ENCODE measurements at regions not wholly inside any gene's neighbourhood (a gene's known extent, or its start where the extent isn't known, plus 50 kb on each side); places are given as distances from the start of the nearest gene placed in this dataset.

GRCh38 chr7:12785473-12785872, 98.0 kb downstream of the ARL4A start:
- no peak for DNase-seq

GRCh38 chr7:12786494-12786893, 99.1 kb downstream of the ARL4A start:
- DNase-seq = no peak

- DNase-seq = no peak
Observed at GRCh38 chr7:12788171-12788570, 100.7 kb downstream of the ARL4A start.

- DNase-seq = no peak
Observed at GRCh38 chr7:12788591-12788990, 101.2 kb downstream of the ARL4A start.

- DNase-seq = no peak
Observed at GRCh38 chr7:12794722-12795302, 107.4 kb downstream of the ARL4A start.

GRCh38 chr7:12796397-12797127, 109.1 kb downstream of the ARL4A start:
- DNase-seq = no peak

GRCh38 chr7:12800486-12800885, 113.1 kb downstream of the ARL4A start:
- no peak for DNase-seq

- DNase-seq = no peak
Observed at GRCh38 chr7:12801107-12801506, 113.7 kb downstream of the ARL4A start.

GRCh38 chr7:12802070-12802469, 114.6 kb downstream of the ARL4A start:
- no peak for DNase-seq

GRCh38 chr7:12803542-12803941, 116.1 kb downstream of the ARL4A start:
- no peak for DNase-seq

GRCh38 chr7:12805518-12805928, 118.1 kb downstream of the ARL4A start:
- no peak for DNase-seq

- no peak for DNase-seq
Observed at GRCh38 chr7:12805957-12806356, 118.5 kb downstream of the ARL4A start.

GRCh38 chr7:12809476-12809875, 122.0 kb downstream of the ARL4A start:
- no peak for DNase-seq

- no peak for DNase-seq
Observed at GRCh38 chr7:12812111-12812510, 124.7 kb downstream of the ARL4A start.

- no peak for DNase-seq
Observed at GRCh38 chr7:12814107-12814506, 126.7 kb downstream of the ARL4A start.

- DNase-seq = no peak
Observed at GRCh38 chr7:12814828-12815227, 127.4 kb downstream of the ARL4A start.

- no peak for DNase-seq
Observed at GRCh38 chr7:12815426-12815825, 128.0 kb downstream of the ARL4A start.

- no peak for DNase-seq
Observed at GRCh38 chr7:12815871-12816270, 128.4 kb downstream of the ARL4A start.

GRCh38 chr7:12820777-12821176, 133.3 kb downstream of the ARL4A start:
- no peak for DNase-seq

GRCh38 chr7:12821746-12822145, 134.3 kb downstream of the ARL4A start:
- no peak for DNase-seq

GRCh38 chr7:12826079-12826478, 138.6 kb downstream of the ARL4A start:
- no peak for DNase-seq

- DNase-seq = no peak
Observed at GRCh38 chr7:12827219-12827821, 139.9 kb downstream of the ARL4A start.

GRCh38 chr7:12827920-12828319, 140.5 kb downstream of the ARL4A start:
- DNase-seq = no peak

- DNase-seq = no peak
Observed at GRCh38 chr7:12831024-12831423, 143.6 kb downstream of the ARL4A start.

Data from right forelimb (tissue), 1 donor.